ENCODE measurements at regions not wholly inside any gene's neighbourhood (a gene's known extent, or its start where the extent isn't known, plus 50 kb on each side); places are given as distances from the start of the nearest gene placed in this dataset.
A peak's percentile ranks its signal among the peaks of the same experiment; 100 is the strongest.

- TF ChIP-seq EP300 (IDR thresholded peaks at IDR 0.05) (no peak), POLR2A (IDR thresholded peaks at IDR 0.05) (no peak), CTCF (IDR thresholded peaks at IDR 0.05) (no peak)
- 94 to 95% (median 94%) methylated on average over 20 of the region's 20 CpGs for WGBS, 3 donors
- peaks cover 5% of the 10 kb centered on the region for H3K4me1 ChIP-seq (ENCODE audit: insufficient read depth)
- H3K27ac ChIP-seq, result no peak overlapping the region
- H3K4me3 ChIP-seq, result no peak overlapping the region
- DNase-seq, result no peak
- H3K36me3 ChIP-seq, result no peaks in the 10 kb centered on the region
- H3K27me3 ChIP-seq, result no peaks in the 10 kb centered on the region
- intact Hi-C loops (cut with DNase I), result no loop called here
- no peaks in the 10 kb centered on the region for H3K9me3 ChIP-seq
These were observed 448.8 kb downstream of the TXNL1 start for GRCh38 chr18:56189615-56190014.

DNA sequence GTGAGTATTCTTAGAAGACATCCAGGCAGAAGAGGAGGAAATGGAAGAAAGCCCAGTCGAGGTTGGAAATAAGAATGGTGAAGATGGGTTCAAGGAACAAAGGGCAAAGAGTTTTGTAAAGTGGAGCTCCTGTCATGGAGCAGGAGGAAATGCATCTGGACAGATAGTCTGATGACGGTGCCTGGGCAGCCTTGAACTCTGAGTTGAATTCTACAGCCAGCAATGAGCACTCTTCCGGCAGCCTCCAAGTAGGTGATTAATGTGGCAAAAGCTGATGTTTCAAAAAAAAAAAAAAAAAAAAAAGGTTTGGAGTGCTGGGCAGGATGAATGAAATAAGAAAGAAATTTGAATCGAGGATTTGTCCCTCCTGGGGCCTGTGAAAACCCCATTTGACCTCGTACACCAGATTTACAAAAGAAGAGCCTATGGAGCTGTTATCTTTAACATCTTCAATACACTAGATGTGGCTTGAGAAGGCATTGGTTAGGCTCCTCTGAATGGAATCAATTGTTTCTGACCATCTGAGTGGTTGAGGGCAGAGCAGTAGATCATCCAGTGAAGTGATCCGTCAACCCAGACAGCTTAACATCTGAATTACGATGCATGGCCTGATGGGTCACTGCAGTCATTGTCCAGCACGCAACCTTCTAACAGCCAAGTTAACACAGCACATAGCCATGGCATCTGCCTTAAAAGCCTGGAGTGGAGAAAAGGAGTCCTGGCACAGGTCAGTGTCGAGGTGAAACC, 449.7 kb downstream of the TXNL1 start:
- H3K27ac ChIP-seq, result no peak overlapping the region
- H3K9me3 ChIP-seq, result no peaks in the 10 kb centered on the region
- H3K36me3 ChIP-seq, result no peaks in the 10 kb centered on the region
- H3K4me1 ChIP-seq (ENCODE audit: insufficient read depth), result peaks cover 5% of the 10 kb centered on the region
- peak; percentile 67 to 79 (median 72) for DNase-seq
- intact Hi-C loops (cut with DNase I), result no loop called here
- H3K4me3 ChIP-seq, result no peak overlapping the region
- 56 to 62% (median 57%) methylated on average over 9 of the region's 9 CpGs for WGBS, 3 donors
- no peaks in the 10 kb centered on the region for H3K27me3 ChIP-seq
- no peak for TF ChIP-seq EP300 (IDR thresholded peaks at IDR 0.05)
- TF ChIP-seq CTCF (IDR thresholded peaks at IDR 0.05), result no peak
- no peak for TF ChIP-seq POLR2A (IDR thresholded peaks at IDR 0.05)

DNA sequence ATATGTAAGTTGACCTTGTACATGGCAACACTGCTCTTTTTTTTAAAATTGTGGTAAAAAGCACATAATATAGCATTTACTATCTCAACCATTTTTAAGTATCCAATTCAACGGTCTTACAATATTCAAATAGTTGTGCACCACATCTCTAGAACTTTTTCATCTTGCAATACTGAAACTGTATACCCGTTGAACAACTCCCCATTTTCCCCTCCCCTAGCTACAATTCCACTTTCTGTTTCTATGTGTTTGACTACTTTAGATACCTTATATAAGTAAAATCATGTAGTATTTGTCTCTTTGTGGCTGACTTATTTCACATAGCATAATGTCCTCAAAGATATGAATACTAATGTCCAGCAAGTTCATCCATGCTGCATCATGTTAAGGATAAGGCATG, 452.1 kb downstream of the TXNL1 start:
- Histone ChIP-seq H3K27ac (no peak overlapping the region), H3K9me3 (no peaks in the 10 kb centered on the region), H3K36me3 (no peaks in the 10 kb centered on the region), H3K4me1 (ENCODE audit: insufficient read depth) (peaks cover 5% of the 10 kb centered on the region), H3K27me3 (no peaks in the 10 kb centered on the region), H3K4me3 (no peak overlapping the region)
- no peak for TF ChIP-seq POLR2A (IDR thresholded peaks at IDR 0.05)
- no peak for TF ChIP-seq EP300 (IDR thresholded peaks at IDR 0.05)
- no peak for TF ChIP-seq CTCF (IDR thresholded peaks at IDR 0.05)
- WGBS, 3 donors, result 90 to 96% (median 94%) methylated on average over 2 of the region's 2 CpGs
- DNase-seq, result no peak
- intact Hi-C loops (cut with DNase I), result no loop called here

DNA sequence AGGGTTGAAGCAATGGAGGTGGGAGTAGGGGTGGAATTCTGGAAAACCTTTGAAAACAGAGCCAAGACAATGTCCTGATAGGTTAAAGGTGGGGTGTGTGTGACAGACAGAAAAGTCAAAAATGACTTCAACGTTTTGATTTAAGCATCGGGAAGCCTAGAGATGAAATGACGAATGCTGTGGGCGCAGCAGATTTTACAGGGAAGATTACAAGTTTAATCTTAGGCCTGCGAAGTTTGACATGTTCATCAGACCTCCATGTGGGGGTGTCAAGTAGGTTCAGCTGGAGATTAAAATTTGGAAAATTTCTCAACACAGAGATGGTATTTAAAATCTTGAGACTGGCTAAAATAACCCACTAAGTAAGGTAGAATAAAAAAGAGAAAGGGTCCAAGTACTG, 453.3 kb downstream of the TXNL1 start:
- 91 to 96% (median 92%) methylated on average over 5 of the region's 5 CpGs for WGBS, 3 donors
- no peak overlapping the region for H3K27ac ChIP-seq
- H3K4me3 ChIP-seq, result no peak overlapping the region
- no peaks in the 10 kb centered on the region for H3K27me3 ChIP-seq
- no peaks in the 10 kb centered on the region for H3K36me3 ChIP-seq
- H3K9me3 ChIP-seq, result no peaks in the 10 kb centered on the region
- intact Hi-C loops (cut with DNase I), result no loop called here
- H3K4me1 ChIP-seq (ENCODE audit: insufficient read depth), result peaks cover 5% of the 10 kb centered on the region
- no peak for TF ChIP-seq CTCF (IDR thresholded peaks at IDR 0.05)
- no peak for TF ChIP-seq EP300 (IDR thresholded peaks at IDR 0.05)
- TF ChIP-seq POLR2A (IDR thresholded peaks at IDR 0.05), result no peak
- DNase-seq, result no peak

Data from ovary (tissue), 7 donors.